Neural cell (in vitro differentiated cells): ENCODE measurements at regions not wholly inside any gene's neighbourhood (a gene's known extent, or its start where the extent isn't known, plus 50 kb on each side); places are given as distances from the start of the nearest gene placed in this dataset.

Experiments used
- H2AFZ ChIP-seq: fragments of 200-600, 300-800 bp; sonication (generic), shearing (Covaris generic); 2 replicates; pipeline ENCODE4 v1.6.0; 2014; ENCODE audit warnings: low read depth, mild to moderate bottlenecking, antibody characterized with exemption, low read length, moderate library complexity
- H3F3A ChIP-seq: fragments of 200-600 bp; shearing (Covaris generic); 2 replicates; pipeline ENCODE4 v1.6.1; 2016; ENCODE audit warnings: mild to moderate bottlenecking, moderate library complexity, mixed read lengths, antibody characterized with exemption, low read length; ENCODE audit not compliant: insufficient read depth, poor library complexity, severe bottlenecking
- H3K27ac ChIP-seq: fragments of 200-600, 300-800 bp; sonication (generic), shearing (Covaris generic); 2 replicates; pipeline ENCODE4 v1.5.1; 2014; ENCODE audit warnings: mild to moderate bottlenecking, low read length, moderate library complexity
- H3K27me3 ChIP-seq: fragments of 300-800, 200-600 bp; sonication (generic), shearing (Covaris generic); 2 replicates; pipeline ENCODE4 v1.6.0; 2014; ENCODE audit warnings: mild to moderate bottlenecking, low read depth, low read length, moderate library complexity; ENCODE audit not compliant: insufficient read depth
- H3K36me3 ChIP-seq: fragments of 300-800, 200-600 bp; sonication (generic), shearing (Covaris generic); 2 replicates; pipeline ENCODE4 v1.5.1; 2014; ENCODE audit warnings: mild to moderate bottlenecking, antibody characterized with exemption, low read length, moderate library complexity; ENCODE audit not compliant: insufficient read depth
- H3K4me2 ChIP-seq: fragments of 300-800, 200-600 bp; sonication (generic), shearing (Covaris generic); 2 replicates; pipeline ENCODE4 v1.6.0; 2014; ENCODE audit warnings: mild to moderate bottlenecking, low read length
- H3K4me3 ChIP-seq: fragments of 300-800, 200-600 bp; sonication (generic), shearing (Covaris generic); 2 replicates; pipeline ENCODE4 v1.5.1; 2014; ENCODE audit warnings: mild to moderate bottlenecking, low read length, moderate library complexity
- H3K79me2 ChIP-seq: fragments of 200-600 bp; shearing (Covaris generic); replicated peaks from 2 replicates; pipeline ENCODE4 v1.6.0; 2014; ENCODE audit warnings: mild to moderate bottlenecking, low read length, moderate library complexity; ENCODE audit not compliant: insufficient read depth
- H3K9ac ChIP-seq: fragments of 300-800, 200-600 bp; sonication (generic), shearing (Covaris generic); 2 replicates; pipeline ENCODE4 v1.6.1; 2016; ENCODE audit warnings: mild to moderate bottlenecking, low read length, mixed read lengths
- H3K9me2 ChIP-seq: fragments of 200-600 bp; shearing (Covaris generic); 2 replicates; pipeline ENCODE4 v1.6.1; 2016; ENCODE audit warnings: mild to moderate bottlenecking, low read length, mixed read lengths; ENCODE audit not compliant: insufficient read depth
- H3K9me3 ChIP-seq: fragments of 200-600, 300-800 bp; sonication (generic), shearing (Covaris generic); 2 replicates; pipeline ENCODE4 v1.6.1; 2016; ENCODE audit warnings: mild to moderate bottlenecking, mixed run types, low read length, moderate library complexity, mixed read lengths
- H4K20me1 ChIP-seq: fragments of 200-600 bp; shearing (Covaris generic); 2 replicates; pipeline ENCODE4 v1.6.1; 2016; ENCODE audit warnings: mild to moderate bottlenecking, mixed run types; ENCODE audit not compliant: insufficient read depth
- CTCF ChIP-seq: fragments of 450-650 bp; IDR thresholded peaks from 2 replicates; pipeline ENCODE4 v1.5.1; 2014; ENCODE audit warnings: antibody characterized with exemption, mild to moderate bottlenecking, moderate library complexity; ENCODE audit not compliant: poor library complexity, severe bottlenecking
- EP300 ChIP-seq: fragments of 450-650 bp; conservative IDR thresholded peaks from 2 replicates; pipeline ENCODE4 v1.6.1; 2014; ENCODE audit warnings: antibody characterized with exemption, mild to moderate bottlenecking, moderate library complexity; ENCODE audit not compliant: poor library complexity, severe bottlenecking
- EZH2 ChIP-seq: fragments of 200-600, 300-800 bp; shearing (Covaris generic), sonication (generic); IDR thresholded peaks from 2 replicates; pipeline ENCODE4 v1.6.1; 2014; ENCODE audit warnings: antibody characterized with exemption, low read length, borderline replicate concordance, mild to moderate bottlenecking; ENCODE audit not compliant: insufficient read depth, poor library complexity, severe bottlenecking
- MXI1 ChIP-seq: fragments of 450-650 bp; conservative IDR thresholded peaks from 2 replicates; pipeline ENCODE4 v1.6.1; 2014; ENCODE audit warnings: antibody characterized with exemption, mild to moderate bottlenecking; ENCODE audit not compliant: poor library complexity, severe bottlenecking
- POLR2AphosphoS5 ChIP-seq: IDR thresholded peaks from 2 replicates; pipeline ENCODE4 v1.6.1; 2012
- RAD21 ChIP-seq: fragments of 450-650 bp; conservative IDR thresholded peaks from 2 replicates; pipeline ENCODE4 v1.6.1; 2014; ENCODE audit warnings: antibody characterized with exemption, mild to moderate bottlenecking, moderate library complexity
- SMC3 ChIP-seq: fragments of 450-650 bp; conservative IDR thresholded peaks from 2 replicates; pipeline ENCODE4 v1.6.1; 2014; ENCODE audit warnings: antibody characterized with exemption, mild to moderate bottlenecking, moderate library complexity; ENCODE audit not compliant: poor library complexity
- TAF1 ChIP-seq: IDR thresholded peaks from 2 replicates; pipeline ENCODE4 v1.6.1; 2012; ENCODE audit warnings: low read depth
- TF ChIP-seq, protein P1 (sequence below): IDR thresholded peaks from 2 replicates; pipeline ENCODE4 v1.6.1; 2012; ENCODE audit warnings: borderline replicate concordance

DNA sequence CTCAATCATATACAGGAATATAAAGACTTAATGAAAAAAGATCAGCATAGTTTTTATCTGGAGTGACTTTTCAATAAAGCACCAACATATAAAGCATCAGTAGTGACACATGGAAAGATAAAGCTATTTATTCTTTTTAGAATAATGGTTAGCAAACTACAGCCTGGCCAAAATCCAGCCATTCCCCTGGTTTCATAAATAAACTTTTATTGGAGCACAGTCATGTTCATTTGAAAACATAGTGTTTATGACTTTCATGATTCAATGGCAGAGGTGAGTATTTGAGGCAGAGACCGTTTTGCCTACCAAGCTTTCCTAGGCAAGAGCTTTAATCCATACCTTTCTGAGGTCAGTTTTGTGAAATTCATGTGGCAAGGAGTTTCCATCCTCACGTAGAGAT lies 153.5 kb downstream of the RPS12 start:
- H3K4me3 ChIP-seq = no peak overlapping the region
- no peaks in the 10 kb centered on the region for H3K27me3 ChIP-seq
- no peaks in the 10 kb centered on the region for H3K9me3 ChIP-seq
- H3K9me2 ChIP-seq = no peaks in the 10 kb centered on the region
- no peaks in the 10 kb centered on the region for H3K79me2 ChIP-seq
- H3K9ac ChIP-seq = no peak overlapping the region
- H3K27ac ChIP-seq = no peak overlapping the region
- H3K4me2 ChIP-seq = no peak overlapping the region
- H2AFZ ChIP-seq = no peak overlapping the region
- TF ChIP-seq RAD21 (no peak), TAF1 (no peak), MXI1 (no peak), EZH2 (no peak), CTCF (no peak), POLR2AphosphoS5 (no peak), SMC3 (no peak), EP300 (no peak)
- TF ChIP-seq, protein P1, sequence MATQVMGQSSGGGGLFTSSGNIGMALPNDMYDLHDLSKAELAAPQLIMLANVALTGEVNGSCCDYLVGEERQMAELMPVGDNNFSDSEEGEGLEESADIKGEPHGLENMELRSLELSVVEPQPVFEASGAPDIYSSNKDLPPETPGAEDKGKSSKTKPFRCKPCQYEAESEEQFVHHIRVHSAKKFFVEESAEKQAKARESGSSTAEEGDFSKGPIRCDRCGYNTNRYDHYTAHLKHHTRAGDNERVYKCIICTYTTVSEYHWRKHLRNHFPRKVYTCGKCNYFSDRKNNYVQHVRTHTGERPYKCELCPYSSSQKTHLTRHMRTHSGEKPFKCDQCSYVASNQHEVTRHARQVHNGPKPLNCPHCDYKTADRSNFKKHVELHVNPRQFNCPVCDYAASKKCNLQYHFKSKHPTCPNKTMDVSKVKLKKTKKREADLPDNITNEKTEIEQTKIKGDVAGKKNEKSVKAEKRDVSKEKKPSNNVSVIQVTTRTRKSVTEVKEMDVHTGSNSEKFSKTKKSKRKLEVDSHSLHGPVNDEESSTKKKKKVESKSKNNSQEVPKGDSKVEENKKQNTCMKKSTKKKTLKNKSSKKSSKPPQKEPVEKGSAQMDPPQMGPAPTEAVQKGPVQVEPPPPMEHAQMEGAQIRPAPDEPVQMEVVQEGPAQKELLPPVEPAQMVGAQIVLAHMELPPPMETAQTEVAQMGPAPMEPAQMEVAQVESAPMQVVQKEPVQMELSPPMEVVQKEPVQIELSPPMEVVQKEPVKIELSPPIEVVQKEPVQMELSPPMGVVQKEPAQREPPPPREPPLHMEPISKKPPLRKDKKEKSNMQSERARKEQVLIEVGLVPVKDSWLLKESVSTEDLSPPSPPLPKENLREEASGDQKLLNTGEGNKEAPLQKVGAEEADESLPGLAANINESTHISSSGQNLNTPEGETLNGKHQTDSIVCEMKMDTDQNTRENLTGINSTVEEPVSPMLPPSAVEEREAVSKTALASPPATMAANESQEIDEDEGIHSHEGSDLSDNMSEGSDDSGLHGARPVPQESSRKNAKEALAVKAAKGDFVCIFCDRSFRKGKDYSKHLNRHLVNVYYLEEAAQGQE = no peak
- H3F3A ChIP-seq = no peaks in the 10 kb centered on the region
- H3K36me3 ChIP-seq = no peaks in the 10 kb centered on the region
- H4K20me1 ChIP-seq = no peaks in the 10 kb centered on the region

- H3K4me2 ChIP-seq = no peak overlapping the region
Observed at GRCh38 chr6:132968419-132968950, 154.1 kb downstream of the RPS12 start.

More at GRCh38 chr6:132968419-132968950, 154.1 kb downstream of the RPS12 start:
- H3K27me3 ChIP-seq = no peaks in the 10 kb centered on the region
- TF ChIP-seq, protein P1 = no peak
- TF ChIP-seq EP300 = no peak
- TF ChIP-seq CTCF = no peak
- H3K4me3 ChIP-seq = no peak overlapping the region
- H3K9ac ChIP-seq = no peak overlapping the region
- H3K27ac ChIP-seq = no peak overlapping the region
- no peak overlapping the region for H2AFZ ChIP-seq
- no peaks in the 10 kb centered on the region for H3K79me2 ChIP-seq
- H3F3A ChIP-seq = no peaks in the 10 kb centered on the region
- H3K9me2 ChIP-seq = no peaks in the 10 kb centered on the region
- H3K9me3 ChIP-seq = no peaks in the 10 kb centered on the region
- H4K20me1 ChIP-seq = no peaks in the 10 kb centered on the region
- H3K36me3 ChIP-seq = no peaks in the 10 kb centered on the region
